Glutamatergic neuron (in vitro differentiated cells): ENCODE measurements at regions not wholly inside any gene's neighbourhood (a gene's known extent, or its start where the extent isn't known, plus 50 kb on each side); places are given as distances from the start of the nearest gene placed in this dataset.
"Not testable (repeated sequence)": the region's sequence is repeated elsewhere in the genome, so short reads cannot be mapped to it uniquely, and the experiment has no call there.

Experiments used
- DNase-seq: peaks from one replicate; pipeline ENCODE4 v3.0.0; 2022
- H3K27ac Mint-ChIP-seq: one replicate; pipeline ENCODE4 v1.8.0; 2020; ENCODE audit warnings: mild to moderate bottlenecking, mixed read lengths, inconsistent platforms; ENCODE audit not compliant: unreplicated experiment
- H3K27me3 Mint-ChIP-seq: one replicate; pipeline ENCODE4 v1.8.0; 2020; ENCODE audit warnings: mild to moderate bottlenecking, moderate library complexity, mixed read lengths, inconsistent platforms; ENCODE audit not compliant: unreplicated experiment
- H3K36me3 Mint-ChIP-seq: one replicate; pipeline ENCODE4 v1.8.0; 2020; ENCODE audit warnings: mild to moderate bottlenecking, mixed read lengths, inconsistent platforms; ENCODE audit not compliant: unreplicated experiment
- H3K4me1 Mint-ChIP-seq: one replicate; pipeline ENCODE4 v1.8.0; 2020; ENCODE audit warnings: mild to moderate bottlenecking, low read depth, mixed read lengths, inconsistent platforms; ENCODE audit not compliant: unreplicated experiment
- H3K4me3 Mint-ChIP-seq: one replicate; pipeline ENCODE4 v1.8.0; 2020; ENCODE audit warnings: mild to moderate bottlenecking, mixed read lengths, inconsistent platforms; ENCODE audit not compliant: unreplicated experiment
- H3K9me3 Mint-ChIP-seq: one replicate; pipeline ENCODE4 v1.8.0; 2020; ENCODE audit warnings: mild to moderate bottlenecking, moderate library complexity, mixed read lengths, inconsistent platforms; ENCODE audit not compliant: unreplicated experiment
- TF ChIP-seq, protein P1 (sequence below): fragments of 200-600 bp; sonication (generic); IDR thresholded peaks from one replicate; pipeline ENCODE4 v1.5.0; 2021; ENCODE audit not compliant: partially characterized antibody, unreplicated experiment

DNA sequence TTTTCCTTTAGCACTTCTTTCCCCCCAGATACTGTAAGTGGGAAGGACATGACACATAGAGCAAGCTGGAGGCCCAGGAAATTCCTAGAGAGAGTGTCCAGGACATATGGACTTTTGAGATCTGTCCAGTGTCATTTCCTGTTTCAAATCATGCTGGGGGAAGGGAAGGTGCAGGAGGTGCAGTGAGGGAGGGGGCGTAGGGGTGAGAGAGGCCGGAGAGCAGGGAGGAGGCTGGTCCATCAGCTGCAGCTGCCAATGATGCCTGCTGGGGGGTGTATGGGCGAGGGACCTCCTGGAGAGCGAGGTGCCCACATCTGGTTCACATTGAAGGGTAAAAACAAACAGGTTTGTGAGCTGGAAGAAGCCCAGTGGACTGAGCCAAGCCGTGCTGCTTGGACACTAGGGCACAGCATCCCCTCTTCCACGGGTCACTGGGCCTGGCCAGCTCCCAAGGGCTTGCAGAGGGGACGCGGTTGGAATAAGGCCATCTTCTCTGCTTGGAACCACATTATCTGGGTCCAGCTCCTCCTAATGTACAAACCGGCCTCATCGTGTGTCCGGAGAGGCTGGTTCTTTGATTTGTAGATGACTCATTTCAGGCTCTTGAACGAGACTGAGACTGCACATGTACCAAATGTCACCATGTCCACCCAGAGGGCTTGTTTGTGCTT is 70.4 kb upstream of the SMURF2 start:
- TF ChIP-seq, protein P1, sequence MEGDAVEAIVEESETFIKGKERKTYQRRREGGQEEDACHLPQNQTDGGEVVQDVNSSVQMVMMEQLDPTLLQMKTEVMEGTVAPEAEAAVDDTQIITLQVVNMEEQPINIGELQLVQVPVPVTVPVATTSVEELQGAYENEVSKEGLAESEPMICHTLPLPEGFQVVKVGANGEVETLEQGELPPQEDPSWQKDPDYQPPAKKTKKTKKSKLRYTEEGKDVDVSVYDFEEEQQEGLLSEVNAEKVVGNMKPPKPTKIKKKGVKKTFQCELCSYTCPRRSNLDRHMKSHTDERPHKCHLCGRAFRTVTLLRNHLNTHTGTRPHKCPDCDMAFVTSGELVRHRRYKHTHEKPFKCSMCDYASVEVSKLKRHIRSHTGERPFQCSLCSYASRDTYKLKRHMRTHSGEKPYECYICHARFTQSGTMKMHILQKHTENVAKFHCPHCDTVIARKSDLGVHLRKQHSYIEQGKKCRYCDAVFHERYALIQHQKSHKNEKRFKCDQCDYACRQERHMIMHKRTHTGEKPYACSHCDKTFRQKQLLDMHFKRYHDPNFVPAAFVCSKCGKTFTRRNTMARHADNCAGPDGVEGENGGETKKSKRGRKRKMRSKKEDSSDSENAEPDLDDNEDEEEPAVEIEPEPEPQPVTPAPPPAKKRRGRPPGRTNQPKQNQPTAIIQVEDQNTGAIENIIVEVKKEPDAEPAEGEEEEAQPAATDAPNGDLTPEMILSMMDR, result no peak

DNA sequence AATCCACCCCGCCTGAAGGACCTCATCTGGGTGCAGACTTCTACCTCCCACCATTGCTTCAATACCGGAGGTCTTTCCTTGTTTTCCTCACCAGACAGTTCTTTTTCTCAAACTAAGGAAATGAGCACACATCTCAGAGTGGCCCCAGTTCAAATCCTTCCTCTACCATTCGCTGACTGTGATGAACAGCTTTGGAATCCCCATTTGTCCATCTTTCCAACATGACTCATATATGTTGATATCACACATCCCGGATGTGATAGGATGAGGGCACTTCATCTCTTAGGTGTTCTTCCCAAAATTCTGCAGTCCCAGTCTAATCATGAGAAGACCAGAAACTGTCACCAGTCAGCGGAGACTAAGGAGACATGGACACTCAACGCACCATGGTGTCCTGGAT is 67.9 kb upstream of the SMURF2 start:
- not testable (repeated sequence) for H3K27ac Mint-ChIP-seq, H3K27me3 Mint-ChIP-seq, H3K36me3 Mint-ChIP-seq, H3K9me3 Mint-ChIP-seq, H3K4me3 Mint-ChIP-seq, H3K4me1 Mint-ChIP-seq, DNase-seq

More for the DNA sequence above, 70.4 kb upstream of the SMURF2 start:
- DNase-seq, result no peak
- Mint-ChIP-seq H3K4me1 (no peaks in the 10 kb centered on the region), H3K4me3 (no peak overlapping the region), H3K27ac (no peak overlapping the region), H3K36me3 (no peaks in the 10 kb centered on the region), H3K9me3 (no peaks in the 10 kb centered on the region), H3K27me3 (peaks cover 2% of the 10 kb centered on the region)

DNA sequence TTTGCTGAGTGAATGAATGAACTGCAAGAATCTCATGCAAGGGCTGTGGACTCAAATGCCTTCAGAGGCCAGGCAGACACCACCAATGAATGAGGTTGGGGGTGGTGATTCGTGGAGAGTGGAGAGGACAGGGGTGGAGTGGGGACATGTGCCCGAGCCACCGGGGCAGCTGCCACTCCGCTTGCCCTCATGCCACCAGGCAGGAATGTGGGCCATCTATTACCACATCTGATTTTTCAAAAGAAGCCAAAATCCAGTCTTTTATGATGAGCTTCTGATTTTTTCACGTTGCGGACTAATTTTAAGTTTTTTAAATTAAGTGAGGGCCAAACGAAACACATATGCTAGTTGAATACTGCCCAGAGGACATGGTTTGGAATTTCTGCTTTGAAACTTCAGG is 67.1 kb upstream of the SMURF2 start:
- Mint-ChIP-seq H3K9me3 (peaks cover 1% of the 10 kb centered on the region), H3K27ac (no peak overlapping the region), H3K4me3 (no peak overlapping the region), H3K36me3 (no peaks in the 10 kb centered on the region), H3K4me1 (no peaks in the 10 kb centered on the region), H3K27me3 (no peaks in the 10 kb centered on the region)
- TF ChIP-seq, protein P1, result no peak
- no peak for DNase-seq

DNA sequence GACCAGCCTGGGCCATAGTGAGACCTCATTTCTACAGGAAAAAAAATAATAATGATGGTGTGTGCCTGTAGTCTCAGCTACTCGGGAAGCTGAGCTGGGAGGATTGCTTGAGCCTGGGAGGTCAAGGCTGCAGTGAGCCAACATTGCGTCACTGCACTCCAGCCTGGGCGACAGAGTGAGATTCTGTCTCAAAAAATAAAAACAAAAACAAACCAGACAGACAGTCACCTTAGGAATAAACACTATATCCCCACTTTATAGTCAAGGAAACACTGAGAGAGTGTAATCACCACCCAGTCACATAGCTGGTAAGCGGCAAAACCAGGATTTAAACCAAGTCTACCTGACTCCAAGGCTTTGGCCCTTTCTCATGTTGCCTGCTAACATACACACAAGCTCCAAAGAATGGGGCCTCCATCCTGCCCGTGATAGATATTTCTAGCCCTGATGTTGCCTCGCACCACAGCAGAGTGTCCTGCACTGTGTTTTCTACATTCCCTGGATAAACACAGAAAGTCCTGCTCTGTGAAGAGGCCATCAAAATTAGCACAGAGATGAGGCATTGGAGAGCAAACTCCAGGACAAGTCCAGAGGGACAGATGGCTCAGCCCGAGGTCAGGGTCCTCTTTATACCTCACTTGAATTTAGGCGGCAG is 66.1 kb upstream of the SMURF2 start:
- H3K4me1 Mint-ChIP-seq, result no peaks in the 10 kb centered on the region
- no peak overlapping the region for H3K4me3 Mint-ChIP-seq
- no peak overlapping the region for H3K27ac Mint-ChIP-seq
- H3K9me3 Mint-ChIP-seq, result peaks cover 1% of the 10 kb centered on the region
- TF ChIP-seq, protein P1, result no peak
- DNase-seq, result no peak
- H3K27me3 Mint-ChIP-seq, result no peaks in the 10 kb centered on the region
- no peaks in the 10 kb centered on the region for H3K36me3 Mint-ChIP-seq

DNA sequence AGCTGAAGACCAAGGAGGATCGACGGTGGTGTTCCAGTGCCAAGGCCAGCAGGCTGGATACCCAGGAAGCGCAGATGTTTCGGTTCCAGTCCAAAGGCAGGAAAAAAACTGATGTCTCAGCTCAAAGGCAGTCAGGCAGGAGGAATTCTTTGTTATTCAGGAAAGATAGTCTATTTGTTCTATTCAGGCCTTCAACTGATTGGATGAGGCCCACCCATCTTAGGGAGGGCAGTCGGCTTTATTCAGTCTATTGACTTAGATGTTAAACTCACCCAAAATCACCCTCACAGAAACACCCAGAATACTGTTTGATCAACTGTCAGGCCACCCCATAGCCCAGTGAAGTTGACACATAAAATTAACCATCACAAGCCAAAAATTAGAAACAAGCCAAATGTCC is 63.9 kb upstream of the SMURF2 start:
- H3K27ac Mint-ChIP-seq, H3K4me3 Mint-ChIP-seq: not testable (repeated sequence)

DNA sequence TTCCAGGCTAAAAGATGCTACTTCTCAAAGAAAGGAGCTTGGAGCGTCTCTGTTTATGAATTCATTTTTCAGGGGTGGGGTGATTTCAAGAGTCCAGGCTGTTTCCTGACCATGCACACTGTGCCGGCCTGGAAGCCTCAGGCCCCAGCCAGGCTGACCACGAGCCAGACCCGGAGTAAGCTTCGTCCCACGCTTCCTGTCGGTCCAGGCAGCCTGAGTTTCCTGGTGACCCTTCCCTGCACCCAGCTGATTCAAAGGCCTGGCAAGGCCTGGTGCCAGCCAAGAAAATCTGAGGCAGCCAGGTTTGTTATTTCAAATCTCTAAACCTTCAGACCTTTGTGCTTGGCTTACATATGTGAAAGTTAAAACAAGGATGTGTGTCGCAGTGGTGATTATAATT is 62.1 kb upstream of the SMURF2 start:
- H3K27me3 Mint-ChIP-seq, H3K9me3 Mint-ChIP-seq, DNase-seq, H3K27ac Mint-ChIP-seq, H3K4me1 Mint-ChIP-seq, H3K4me3 Mint-ChIP-seq, H3K36me3 Mint-ChIP-seq: not testable (repeated sequence)

More for the DNA sequence above, 63.9 kb upstream of the SMURF2 start:
- H3K27me3 Mint-ChIP-seq, H3K36me3 Mint-ChIP-seq, DNase-seq, H3K9me3 Mint-ChIP-seq, H3K4me1 Mint-ChIP-seq: not testable (repeated sequence)
